Gastrocnemius medialis (tissue), 4 donors: ENCODE measurements at regions not wholly inside any gene's neighbourhood (a gene's known extent, or its start where the extent isn't known, plus 50 kb on each side); places are given as distances from the start of the nearest gene placed in this dataset.

ENCODE experiments used
- POLR2A ChIP-seq, 2 donors: fragments of 450-650 bp; IDR thresholded peaks; one replicate each; pipeline ENCODE4 v1.6.1; 2017; ENCODE audit warnings: antibody characterized with exemption in 2 of 2, mild to moderate bottlenecking in 2 of 2, moderate library complexity in 2 of 2
- TF ChIP-seq, protein P1 (sequence below), 5 experiments: fragments of 450-650 bp in 3 of 5; fragments of 200-600 bp in 2 of 5; sonication (generic) in 2 of 5; IDR thresholded peaks in 4 of 5; conservative IDR thresholded peaks in 1 of 5; 1 replicate in 4 of 5; 2 replicates in 1 of 5; pipeline ENCODE4 v1.5.1; 2016 to 2019; ENCODE audit warnings: antibody characterized with exemption in 5 of 5, mild to moderate bottlenecking in 3 of 5, moderate library complexity in 3 of 5

DNA sequence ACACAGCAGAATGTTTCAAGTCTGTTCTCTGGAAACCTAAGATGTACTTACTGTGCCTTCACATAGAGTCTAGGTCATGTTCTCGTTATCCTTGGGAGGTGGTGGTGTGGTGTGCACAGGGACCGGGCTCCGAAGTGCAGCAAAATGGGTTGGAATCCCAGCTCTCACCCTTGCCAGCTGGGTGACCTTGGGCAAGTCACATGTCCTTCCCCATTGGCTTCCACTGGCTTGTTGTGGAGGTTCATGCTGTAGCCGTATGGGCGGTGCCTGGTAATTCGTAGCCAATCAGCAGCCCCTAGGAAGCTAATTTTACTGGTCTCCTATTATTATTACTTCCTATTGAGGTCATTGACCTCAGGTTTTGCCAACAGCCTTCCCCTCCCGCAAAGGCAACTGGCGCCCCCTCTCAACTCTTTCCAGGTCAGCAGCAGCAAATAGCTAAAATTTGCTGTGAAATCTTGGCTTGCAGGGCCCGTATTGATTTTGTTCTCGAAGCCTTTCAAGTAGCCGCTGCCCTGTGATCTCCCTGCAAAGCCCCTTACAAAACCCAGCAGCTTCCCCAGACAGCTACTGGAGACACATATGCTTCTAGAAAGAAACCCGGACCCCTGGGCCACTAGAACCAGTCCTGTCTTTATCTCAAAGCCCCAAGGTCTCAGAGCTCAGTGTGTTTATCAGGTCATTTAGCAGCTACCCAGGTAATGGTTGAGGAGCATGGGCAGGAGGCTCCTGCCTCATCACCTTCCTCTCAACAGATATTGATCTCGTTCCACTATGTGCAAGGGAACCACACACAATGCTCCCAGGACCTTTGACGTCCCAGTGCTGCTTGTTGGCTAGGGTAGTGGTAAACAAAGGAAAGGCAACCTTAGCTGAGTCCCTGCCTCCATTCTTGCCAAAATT, 66.5 kb upstream of the SLC1A4 start:
- TF ChIP-seq, protein P1, sequence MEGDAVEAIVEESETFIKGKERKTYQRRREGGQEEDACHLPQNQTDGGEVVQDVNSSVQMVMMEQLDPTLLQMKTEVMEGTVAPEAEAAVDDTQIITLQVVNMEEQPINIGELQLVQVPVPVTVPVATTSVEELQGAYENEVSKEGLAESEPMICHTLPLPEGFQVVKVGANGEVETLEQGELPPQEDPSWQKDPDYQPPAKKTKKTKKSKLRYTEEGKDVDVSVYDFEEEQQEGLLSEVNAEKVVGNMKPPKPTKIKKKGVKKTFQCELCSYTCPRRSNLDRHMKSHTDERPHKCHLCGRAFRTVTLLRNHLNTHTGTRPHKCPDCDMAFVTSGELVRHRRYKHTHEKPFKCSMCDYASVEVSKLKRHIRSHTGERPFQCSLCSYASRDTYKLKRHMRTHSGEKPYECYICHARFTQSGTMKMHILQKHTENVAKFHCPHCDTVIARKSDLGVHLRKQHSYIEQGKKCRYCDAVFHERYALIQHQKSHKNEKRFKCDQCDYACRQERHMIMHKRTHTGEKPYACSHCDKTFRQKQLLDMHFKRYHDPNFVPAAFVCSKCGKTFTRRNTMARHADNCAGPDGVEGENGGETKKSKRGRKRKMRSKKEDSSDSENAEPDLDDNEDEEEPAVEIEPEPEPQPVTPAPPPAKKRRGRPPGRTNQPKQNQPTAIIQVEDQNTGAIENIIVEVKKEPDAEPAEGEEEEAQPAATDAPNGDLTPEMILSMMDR (IDR thresholded peaks at IDR 0.05 in 4 of 5, conservative IDR thresholded peaks at IDR 0.05 in 1 of 5): no peak
- no peak for TF ChIP-seq POLR2A (IDR thresholded peaks at IDR 0.05)
